ENCODE measurements at regions not wholly inside any gene's neighbourhood (a gene's known extent, or its start where the extent isn't known, plus 50 kb on each side); places are given as distances from the start of the nearest gene placed in this dataset.

GRCh38 chr14:85057221-85057620, 472.7 kb upstream of the FLRT2 start:
- ATAC-seq = no peak
- no peak for TF ChIP-seq CTCF (IDR thresholded peaks at IDR 0.05)
- TF ChIP-seq POLR2A (IDR thresholded peaks at IDR 0.05) = no peak
- 54 to 58% (median 56%) methylated on average over 7 of the region's 7 CpGs for WGBS, 4 donors

GRCh38 chr14:85058150-85058549, 471.8 kb upstream of the FLRT2 start:
- DNase-seq (no peak), ATAC-seq (no peak)
- intact Hi-C loops (cut with DNase I) = no loop called here
- no peak for TF ChIP-seq POLR2A (IDR thresholded peaks at IDR 0.05)
- TF ChIP-seq CTCF (IDR thresholded peaks at IDR 0.05) = no peak
- Histone ChIP-seq H3K4me1 (no peaks in the 10 kb centered on the region), H3K27me3 (no peaks in the 10 kb centered on the region), H3K27ac (no peak overlapping the region), H3K4me3 (no peak overlapping the region), H3K9me3 (peaks cover 0 to 15% (median 6%) of the 10 kb centered on the region in 12 donors), H3K36me3 (no peaks in the 10 kb centered on the region)

More at GRCh38 chr14:85057221-85057620, 472.7 kb upstream of the FLRT2 start:
- Histone ChIP-seq H3K36me3 (no peaks in the 10 kb centered on the region), H3K4me3 (no peak overlapping the region), H3K9me3 (peaks cover 0 to 11% (median 4%) of the 10 kb centered on the region in 12 donors), H3K27me3 (no peaks in the 10 kb centered on the region), H3K4me1 (no peaks in the 10 kb centered on the region), H3K27ac (no peak overlapping the region)
- no peak for DNase-seq
- intact Hi-C loops (cut with DNase I) = no loop called here

GRCh38 chr14:85060121-85060520, 469.8 kb upstream of the FLRT2 start:
- Histone ChIP-seq H3K36me3 (no peaks in the 10 kb centered on the region), H3K27ac (no peak overlapping the region), H3K4me3 (no peak overlapping the region), H3K9me3 (peaks cover 0 to 13% (median 0%) of the 10 kb centered on the region in 12 donors), H3K27me3 (no peaks in the 10 kb centered on the region), H3K4me1 (no peaks in the 10 kb centered on the region)
- DNase-seq (no peak), ATAC-seq (no peak)
- WGBS, 4 donors = 80 to 88% (median 84%) methylated on average over 5 of the region's 5 CpGs
- intact Hi-C loops (cut with DNase I) = no loop called here
- TF ChIP-seq POLR2A (IDR thresholded peaks at IDR 0.05) = no peak
- no peak for TF ChIP-seq CTCF (IDR thresholded peaks at IDR 0.05)

GRCh38 chr14:85061256-85061655, 468.7 kb upstream of the FLRT2 start:
- DNase-seq (no peak), ATAC-seq (no peak)
- 78 to 84% (median 82%) methylated on average over 4 of the region's 4 CpGs for WGBS, 4 donors
- intact Hi-C loops (cut with DNase I) = no loop called here
- H3K4me1 ChIP-seq = no peaks in the 10 kb centered on the region
- no peak overlapping the region for H3K27ac ChIP-seq
- H3K4me3 ChIP-seq = no peak overlapping the region
- no peak for TF ChIP-seq POLR2A (IDR thresholded peaks at IDR 0.05)
- TF ChIP-seq CTCF (IDR thresholded peaks at IDR 0.05) = no peak
- H3K9me3 ChIP-seq = peaks cover 0 to 13% (median 0%) of the 10 kb centered on the region in 12 donors
- no peaks in the 10 kb centered on the region for H3K27me3 ChIP-seq
- no peaks in the 10 kb centered on the region for H3K36me3 ChIP-seq
